IPS DF 6.9 (cell line): ENCODE measurements at regions not wholly inside any gene's neighbourhood (a gene's known extent, or its start where the extent isn't known, plus 50 kb on each side); places are given as distances from the start of the nearest gene placed in this dataset.

Experiments
- DNase-seq: peaks from one replicate; pipeline ENCODE4 v3.0.0-alpha.2; 2013; ENCODE audit warnings: low read depth, low spot score
- H3K27ac ChIP-seq: one replicate; pipeline ENCODE4 v1.5.1; 2013; ENCODE audit warnings: low read length, control low read depth
- H3K27me3 ChIP-seq: 2 replicates; pipeline ENCODE4 v1.6.1; 2013; ENCODE audit warnings: mild to moderate bottlenecking, low read length; ENCODE audit not compliant: control insufficient read depth, insufficient read depth
- H3K36me3 ChIP-seq: 2 replicates; pipeline ENCODE4 v1.6.1; 2013; ENCODE audit warnings: low read length; ENCODE audit not compliant: control insufficient read depth, insufficient read depth
- H3K4me1 ChIP-seq: 2 replicates; pipeline ENCODE4 v1.6.1; 2013; ENCODE audit warnings: low read length; ENCODE audit not compliant: control insufficient read depth, insufficient read depth
- H3K4me3 ChIP-seq: 2 replicates; pipeline ENCODE4 v1.5.1; 2013; ENCODE audit warnings: mild to moderate bottlenecking, low read length
- H3K9me3 ChIP-seq: 2 replicates; pipeline ENCODE4 v1.6.1; 2013; ENCODE audit warnings: low read length, inconsistent platforms; ENCODE audit not compliant: control insufficient read depth, insufficient read depth
- WGBS: extraction: QIAGEN DNeasy Blood & Tissue Kit; methylation state at CpG from one replicate; pipeline ENCODE4 v1.1.7; 2013; ENCODE audit warnings: mixed read lengths, missing lambda C conversion rate; ENCODE audit not compliant: insufficient read length, insufficient coverage; 5-methylcytosine and 5-hydroxymethylcytosine counted together

GRCh38 chr10:64497306-64497705 is 976.1 kb downstream of the REEP3 start:
- Histone ChIP-seq H3K27me3 (no peaks in the 10 kb centered on the region), H3K4me1 (no peaks in the 10 kb centered on the region), H3K27ac (no peak overlapping the region), H3K9me3 (no peaks in the 10 kb centered on the region), H3K4me3 (no peak overlapping the region), H3K36me3 (no peaks in the 10 kb centered on the region)
- WGBS = no CpG with 5 or more reads among the region's 8 CpGs
- DNase-seq = no peak

- DNase-seq = no peak
- Histone ChIP-seq H3K4me1 (no peaks in the 10 kb centered on the region), H3K27me3 (no peaks in the 10 kb centered on the region), H3K9me3 (no peaks in the 10 kb centered on the region), H3K27ac (no peak overlapping the region), H3K4me3 (no peak overlapping the region), H3K36me3 (no peaks in the 10 kb centered on the region)
Observed at GRCh38 chr10:64501807-64502206, 980.6 kb downstream of the REEP3 start.

DNA sequence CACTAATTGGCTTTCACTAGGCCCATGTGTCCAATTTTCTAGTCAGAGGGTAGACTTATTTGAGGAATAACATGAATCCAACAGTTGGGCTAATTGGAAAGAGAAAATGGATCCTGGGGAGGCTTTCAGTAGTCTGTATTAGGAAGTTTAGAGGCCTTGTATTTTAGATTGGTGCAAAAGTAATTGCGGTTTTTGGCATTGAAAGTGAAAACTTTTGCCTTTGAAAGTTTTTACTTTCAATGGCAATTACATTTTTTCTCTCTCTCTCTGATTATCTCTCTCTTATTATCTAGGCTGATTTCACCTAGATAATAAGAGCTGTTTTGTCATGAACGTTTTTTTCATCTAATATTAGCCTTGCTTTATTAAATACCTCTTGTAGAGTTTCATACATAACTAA is 981.7 kb downstream of the REEP3 start:
- DNase-seq = no peak
- Histone ChIP-seq H3K27ac (no peak overlapping the region), H3K4me3 (no peak overlapping the region), H3K27me3 (no peaks in the 10 kb centered on the region), H3K4me1 (no peaks in the 10 kb centered on the region), H3K36me3 (no peaks in the 10 kb centered on the region), H3K9me3 (no peaks in the 10 kb centered on the region)
- no CpG with 5 or more reads among the region's 2 CpGs for WGBS

- no peaks in the 10 kb centered on the region for H3K4me1 ChIP-seq
- no peak overlapping the region for H3K27ac ChIP-seq
- no peaks in the 10 kb centered on the region for H3K9me3 ChIP-seq
- no peak for DNase-seq
- no peak overlapping the region for H3K4me3 ChIP-seq
- H3K27me3 ChIP-seq = no peaks in the 10 kb centered on the region
- H3K36me3 ChIP-seq = no peaks in the 10 kb centered on the region
- no CpG with 5 or more reads among the region's 3 CpGs for WGBS
Observed at GRCh38 chr10:64503429-64503828, 982.2 kb downstream of the REEP3 start.

GRCh38 chr10:64505501-64505900 is 984.3 kb downstream of the REEP3 start:
- H3K27ac ChIP-seq = no peak overlapping the region
- H3K36me3 ChIP-seq = no peaks in the 10 kb centered on the region
- H3K4me3 ChIP-seq = no peak overlapping the region
- H3K9me3 ChIP-seq = no peaks in the 10 kb centered on the region
- no CpG with 5 or more reads among the region's 1 CpG for WGBS
- H3K4me1 ChIP-seq = no peaks in the 10 kb centered on the region
- no peak for DNase-seq
- no peaks in the 10 kb centered on the region for H3K27me3 ChIP-seq

GRCh38 chr10:64506963-64507362 is 985.8 kb downstream of the REEP3 start:
- WGBS = no CpG with 5 or more reads among the region's 3 CpGs
- H3K9me3 ChIP-seq = no peaks in the 10 kb centered on the region
- H3K4me3 ChIP-seq = no peak overlapping the region
- H3K4me1 ChIP-seq = no peaks in the 10 kb centered on the region
- H3K27ac ChIP-seq = no peak overlapping the region
- no peaks in the 10 kb centered on the region for H3K36me3 ChIP-seq
- no peaks in the 10 kb centered on the region for H3K27me3 ChIP-seq
- DNase-seq = no peak

GRCh38 chr10:64507651-64508028 is 986.4 kb downstream of the REEP3 start:
- H3K36me3 ChIP-seq = no peaks in the 10 kb centered on the region
- no peaks in the 10 kb centered on the region for H3K9me3 ChIP-seq
- H3K4me1 ChIP-seq = no peaks in the 10 kb centered on the region
- no peak overlapping the region for H3K4me3 ChIP-seq
- H3K27me3 ChIP-seq = no peaks in the 10 kb centered on the region
- no peak overlapping the region for H3K27ac ChIP-seq
- no CpG with 5 or more reads among the region's 2 CpGs for WGBS
- DNase-seq = no peak

DNA sequence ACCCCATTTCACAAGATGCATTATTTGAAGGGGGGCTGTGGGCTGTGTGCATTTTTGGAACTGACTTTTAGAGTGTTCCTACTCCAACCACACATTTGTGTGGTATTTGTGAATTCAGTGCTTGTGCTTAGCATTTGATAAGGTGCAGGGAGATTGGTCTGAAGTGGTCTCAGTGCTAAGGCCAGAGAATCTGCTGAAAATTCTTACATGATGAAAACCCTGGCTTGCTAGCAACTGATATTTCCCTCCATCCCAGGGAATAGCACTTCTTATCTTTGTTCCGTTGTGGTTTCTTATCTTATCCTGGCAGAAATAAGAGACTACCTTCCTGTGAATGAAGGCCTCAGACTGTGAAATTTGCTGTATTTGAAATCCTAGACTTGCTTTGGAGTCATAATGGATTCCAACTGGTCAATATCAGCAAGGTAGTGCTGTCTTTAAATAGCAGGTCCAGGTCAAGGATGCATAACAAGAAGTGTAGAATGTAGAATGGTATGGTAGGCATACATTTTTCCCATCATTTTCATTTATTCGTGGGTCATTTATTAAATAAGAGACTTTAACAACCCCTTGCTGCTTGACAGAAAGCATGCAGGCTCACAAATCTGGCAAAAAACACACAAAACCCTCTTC is 986.9 kb downstream of the REEP3 start:
- no peak for DNase-seq
- Histone ChIP-seq H3K27me3 (no peaks in the 10 kb centered on the region), H3K27ac (no peak overlapping the region), H3K4me3 (no peak overlapping the region), H3K36me3 (no peaks in the 10 kb centered on the region), H3K9me3 (no peaks in the 10 kb centered on the region), H3K4me1 (no peaks in the 10 kb centered on the region)
- no CpG with 5 or more reads among the region's 2 CpGs for WGBS

DNA sequence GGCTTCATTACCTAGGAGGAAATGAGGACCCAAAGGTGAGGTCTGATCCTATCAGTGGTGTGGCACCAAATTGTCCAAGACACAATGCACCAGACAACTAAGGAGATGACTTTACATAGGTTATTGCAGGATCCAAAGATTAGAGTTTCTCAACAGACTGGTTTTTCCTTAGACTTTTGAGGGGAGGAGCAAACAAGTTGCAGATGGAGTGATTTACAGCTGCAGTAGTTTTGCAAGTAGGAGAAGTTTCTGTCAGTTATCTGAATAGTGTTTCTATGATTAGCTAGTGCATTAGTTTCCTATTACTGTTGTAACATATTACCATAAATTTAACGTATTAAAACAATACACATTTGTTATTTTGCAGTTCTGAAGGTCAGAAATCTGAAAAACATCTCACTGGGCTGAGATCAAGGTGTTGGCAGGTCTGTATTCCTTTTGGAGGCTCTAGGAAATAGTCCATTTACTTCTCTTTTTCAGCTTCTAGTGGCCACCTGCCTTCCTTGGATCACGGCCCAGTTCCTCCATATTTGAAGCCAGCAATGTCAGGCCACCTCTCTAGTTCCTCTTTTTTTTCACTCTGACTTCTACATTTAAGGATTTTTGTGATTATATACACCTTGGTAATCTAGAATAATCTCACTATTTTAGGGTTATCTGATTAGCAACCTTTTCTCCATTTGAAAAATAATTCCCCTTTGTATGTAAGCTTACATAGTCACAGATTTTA is 994.9 kb downstream of the REEP3 start:
- no CpG with 5 or more reads among the region's 2 CpGs for WGBS
- no peak for DNase-seq
- Histone ChIP-seq H3K9me3 (no peaks in the 10 kb centered on the region), H3K27me3 (no peaks in the 10 kb centered on the region), H3K4me3 (no peak overlapping the region), H3K36me3 (no peaks in the 10 kb centered on the region), H3K4me1 (no peaks in the 10 kb centered on the region), H3K27ac (no peak overlapping the region)

DNA sequence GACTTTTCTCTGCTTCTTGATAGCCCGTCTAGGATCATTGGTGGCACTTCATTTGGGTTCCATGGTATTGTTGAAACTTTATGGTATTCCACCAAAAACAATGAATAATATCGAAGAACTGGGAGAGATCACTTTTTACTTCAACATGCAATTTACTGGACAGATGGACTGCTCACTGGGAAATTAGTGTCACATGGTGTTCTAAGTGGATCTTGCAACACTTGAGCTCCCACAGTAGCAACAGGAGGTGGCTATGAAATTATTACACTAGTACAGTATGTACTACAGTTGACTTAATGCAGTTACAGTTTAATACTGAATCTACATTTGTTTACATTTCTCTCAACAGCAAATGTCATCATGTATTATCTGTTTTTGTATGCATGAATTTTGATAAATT is 997.3 kb downstream of the REEP3 start:
- Histone ChIP-seq H3K4me1 (no peaks in the 10 kb centered on the region), H3K36me3 (no peaks in the 10 kb centered on the region), H3K4me3 (no peak overlapping the region), H3K9me3 (no peaks in the 10 kb centered on the region), H3K27ac (no peak overlapping the region), H3K27me3 (no peaks in the 10 kb centered on the region)
- WGBS = no CpG with 5 or more reads among the region's 2 CpGs
- DNase-seq = no peak

GRCh38 chr10:64519427-64519826 is 998.2 kb downstream of the REEP3 start:
- no peak for DNase-seq
- H3K9me3 ChIP-seq = no peaks in the 10 kb centered on the region
- no peak overlapping the region for H3K4me3 ChIP-seq
- H3K27ac ChIP-seq = no peak overlapping the region
- H3K36me3 ChIP-seq = no peaks in the 10 kb centered on the region
- H3K4me1 ChIP-seq = no peaks in the 10 kb centered on the region
- H3K27me3 ChIP-seq = no peaks in the 10 kb centered on the region
- WGBS = no CpG with 5 or more reads among the region's 2 CpGs
